SK-N-SH treated with all-trans-retinoic acid at 6 μM for 48 hours (cell line): ENCODE measurements at regions not wholly inside any gene's neighbourhood (a gene's known extent, or its start where the extent isn't known, plus 50 kb on each side); places are given as distances from the start of the nearest gene placed in this dataset.

Source experiments
- ATAC-seq: fragments of 200-7000 bp; cut with Tn5 transposase; 3 replicates; pipeline ENCODE4 v1.9.1; 2020; ENCODE audit warnings: mild to moderate bottlenecking, moderate library complexity
- ARNTL ChIP-seq: fragments of 450-650 bp; formaldehyde crosslinking; IDR thresholded peaks from 2 replicates; pipeline ENCODE4 v1.5.0; 2020; ENCODE audit warnings: low read depth, mild to moderate bottlenecking, moderate library complexity, borderline replicate concordance
- BACH2 ChIP-seq: fragments of 250-450 bp; sonication (Bioruptor Pico); IDR thresholded peaks from 2 replicates; pipeline ENCODE4 v1.9.0; 2021; ENCODE audit warnings: mild to moderate bottlenecking, borderline replicate concordance
- CSDC2 ChIP-seq: fragments of 250-450 bp; sonication (Bioruptor Pico); IDR thresholded peaks from 2 replicates; pipeline ENCODE4 v1.5.0; 2020; ENCODE audit warnings: mild to moderate bottlenecking, moderate library complexity
- ESRRG ChIP-seq: fragments of 250-450 bp; sonication (Bioruptor Pico); IDR thresholded peaks from 2 replicates; pipeline ENCODE4 v1.6.1; 2021; ENCODE audit warnings: mild to moderate bottlenecking
- GLIS3 ChIP-seq: fragments of 250-450 bp; sonication (Bioruptor Pico); IDR thresholded peaks from 2 replicates; pipeline ENCODE4 v1.5.0; 2020; ENCODE audit warnings: mild to moderate bottlenecking, moderate library complexity
- ISL1 ChIP-seq: fragments of 250-450 bp; sonication (Bioruptor Pico); IDR thresholded peaks from 2 replicates; pipeline ENCODE4 v2.1.2; 2022; ENCODE audit warnings: mild to moderate bottlenecking, moderate library complexity
- PPARA ChIP-seq: fragments of 250-450 bp; sonication (Bioruptor Pico); IDR thresholded peaks from 2 replicates; pipeline ENCODE4 v1.5.0; 2020; ENCODE audit warnings: mild to moderate bottlenecking, borderline replicate concordance
- SNAI2 ChIP-seq: fragments of 250-450 bp; sonication (Bioruptor Pico); IDR thresholded peaks from 2 replicates; pipeline ENCODE4 v1.5.0; 2020; ENCODE audit warnings: mild to moderate bottlenecking, moderate library complexity
- TCF4 ChIP-seq: fragments of 250-450 bp; sonication (Bioruptor Pico); IDR thresholded peaks from 2 replicates; pipeline ENCODE4 v1.8.0; 2021; ENCODE audit warnings: mild to moderate bottlenecking, moderate library complexity, borderline replicate concordance
- TOX ChIP-seq: fragments of 250-450 bp; sonication (Bioruptor Pico); IDR thresholded peaks from 2 replicates; pipeline ENCODE4 v1.8.0; 2021; ENCODE audit warnings: mild to moderate bottlenecking, moderate library complexity, borderline replicate concordance
- TSHZ2 ChIP-seq: fragments of 250-450 bp; sonication (Bioruptor Pico); IDR thresholded peaks from 2 replicates; pipeline ENCODE4 v1.5.0; 2020; ENCODE audit warnings: mild to moderate bottlenecking, moderate library complexity
- ZC3H10 ChIP-seq: fragments of 250-450 bp; sonication (Bioruptor Pico); IDR thresholded peaks from 2 replicates; pipeline ENCODE4 v1.5.1; 2021; ENCODE audit warnings: mild to moderate bottlenecking, moderate library complexity
- ZFP3 ChIP-seq: fragments of 250-450 bp; sonication (Bioruptor Pico); IDR thresholded peaks from 2 replicates; pipeline ENCODE4 v1.5.0; 2020; ENCODE audit warnings: mild to moderate bottlenecking, moderate library complexity
- ZFP30 ChIP-seq: fragments of 450-650 bp; formaldehyde crosslinking; IDR thresholded peaks from 2 replicates; pipeline ENCODE4 v1.5.0; 2022; ENCODE audit warnings: mild to moderate bottlenecking, moderate library complexity
- ZNF565 ChIP-seq: fragments of 450-650 bp; formaldehyde crosslinking; conservative IDR thresholded peaks from 2 replicates; pipeline ENCODE4 v1.5.0; 2020; ENCODE audit warnings: low read depth, mild to moderate bottlenecking, moderate library complexity
- ZNF8 ChIP-seq: fragments of 450-650 bp; formaldehyde crosslinking; IDR thresholded peaks from 2 replicates; pipeline ENCODE4 v1.5.0; 2020; ENCODE audit warnings: mild to moderate bottlenecking, moderate library complexity
- TF ChIP-seq, protein P1 (sequence below): fragments of 250-450 bp; sonication (Bioruptor Pico); IDR thresholded peaks from 2 replicates; pipeline ENCODE4 v1.5.1; 2021; ENCODE audit warnings: mild to moderate bottlenecking, moderate library complexity
- TF ChIP-seq, protein P2 (sequence below): fragments of 250-450 bp; sonication (Bioruptor Pico); IDR thresholded peaks from 2 replicates; pipeline ENCODE4 v1.8.0; 2021; ENCODE audit warnings: low read depth, mild to moderate bottlenecking, moderate library complexity, borderline replicate concordance
- TF ChIP-seq, protein P3 (sequence below): fragments of 250-450 bp; sonication (Bioruptor Pico); IDR thresholded peaks from 2 replicates; pipeline ENCODE4 v1.8.0; 2020; ENCODE audit warnings: mild to moderate bottlenecking, moderate library complexity, borderline replicate concordance

DNA sequence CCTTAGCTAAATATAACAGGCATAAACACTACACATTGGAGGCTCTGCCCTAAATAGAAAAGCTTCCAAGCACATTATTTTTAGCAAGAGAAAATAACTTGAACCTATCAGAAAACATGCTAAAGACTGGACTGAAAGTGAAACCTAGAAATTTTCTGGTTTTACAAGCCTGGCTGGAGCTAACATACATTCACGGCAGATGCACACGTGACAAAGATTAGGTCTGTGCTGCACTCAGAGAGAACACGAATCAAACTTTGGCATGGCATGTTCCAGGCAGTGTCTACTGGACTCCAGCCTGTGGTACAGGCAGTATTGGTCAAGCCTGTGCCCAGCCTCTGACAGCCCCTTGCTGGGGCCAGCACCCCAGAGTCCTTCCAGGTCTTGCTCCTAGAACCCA, 94.1 kb upstream of the PCBD1 start (continued):
- TF ChIP-seq TSHZ2 (CRISPR knock-in tag), result no peak
- TF ChIP-seq ZFP3 (CRISPR knock-in tag), result no peak
- no peak for TF ChIP-seq PPARA (CRISPR knock-in tag)

DNA sequence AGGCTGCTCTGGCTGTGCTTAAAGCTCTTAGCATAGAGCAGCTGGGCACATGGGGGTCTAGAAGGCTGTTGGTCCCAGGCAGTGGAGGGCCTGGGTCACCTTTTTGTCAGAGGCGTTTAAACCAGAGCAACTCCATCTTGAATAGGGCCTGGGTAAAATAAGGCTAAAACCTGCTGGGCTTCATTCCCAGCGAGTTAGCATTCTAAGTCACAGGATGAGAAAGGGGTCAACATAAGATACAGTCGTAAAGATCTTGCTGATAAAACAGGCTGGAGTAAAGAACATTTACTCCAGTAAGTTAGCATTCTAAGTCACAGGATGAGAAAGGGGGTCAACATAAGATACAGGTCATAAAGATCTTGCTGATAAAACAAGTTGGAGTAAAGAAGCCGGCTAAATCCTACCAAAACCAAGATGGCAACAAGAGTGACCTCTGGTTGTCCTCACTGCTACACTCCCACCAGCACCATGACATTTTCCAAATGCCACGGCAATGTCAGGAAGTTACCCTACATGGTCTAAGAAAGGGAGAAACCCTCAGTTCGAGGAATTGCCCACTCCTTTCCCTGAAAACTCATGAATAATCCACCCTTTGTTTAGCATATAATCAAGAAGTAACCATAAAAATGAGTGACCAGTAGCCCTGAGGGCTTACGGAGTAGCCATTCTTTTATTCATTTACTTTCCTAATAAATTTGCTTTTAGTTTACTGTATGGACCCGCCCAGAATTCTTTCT, 96.8 kb upstream of the PCBD1 start:
- no peak for TF ChIP-seq ZC3H10 (CRISPR knock-in tag)
- TF ChIP-seq ZNF565 (CRISPR knock-in tag), result no peak
- TF ChIP-seq TCF4 (CRISPR knock-in tag), result no peak
- ATAC-seq, result no peak

GRCh38 chr10:70985824-70986622, 97.7 kb upstream of the PCBD1 start:
- ATAC-seq, result no peak
- TF ChIP-seq PPARA (CRISPR knock-in tag) (no peak), TCF4 (CRISPR knock-in tag) (no peak), TOX (CRISPR knock-in tag) (no peak), BACH2 (CRISPR knock-in tag) (no peak), GLIS3 (CRISPR knock-in tag) (no peak), ISL1 (CRISPR knock-in tag) (no peak), SNAI2 (CRISPR knock-in tag) (no peak), ZNF8 (no peak), ESRRG (CRISPR knock-in tag) (no peak)
- TF ChIP-seq, protein P1, sequence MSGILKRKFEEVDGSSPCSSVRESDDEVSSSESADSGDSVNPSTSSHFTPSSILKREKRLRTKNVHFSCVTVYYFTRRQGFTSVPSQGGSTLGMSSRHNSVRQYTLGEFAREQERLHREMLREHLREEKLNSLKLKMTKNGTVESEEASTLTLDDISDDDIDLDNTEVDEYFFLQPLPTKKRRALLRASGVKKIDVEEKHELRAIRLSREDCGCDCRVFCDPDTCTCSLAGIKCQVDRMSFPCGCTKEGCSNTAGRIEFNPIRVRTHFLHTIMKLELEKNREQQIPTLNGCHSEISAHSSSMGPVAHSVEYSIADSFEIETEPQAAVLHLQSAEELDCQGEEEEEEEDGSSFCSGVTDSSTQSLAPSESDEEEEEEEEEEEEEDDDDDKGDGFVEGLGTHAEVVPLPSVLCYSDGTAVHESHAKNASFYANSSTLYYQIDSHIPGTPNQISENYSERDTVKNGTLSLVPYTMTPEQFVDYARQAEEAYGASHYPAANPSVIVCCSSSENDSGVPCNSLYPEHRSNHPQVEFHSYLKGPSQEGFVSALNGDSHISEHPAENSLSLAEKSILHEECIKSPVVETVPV (CRISPR knock-in tag), result no peak
- TF ChIP-seq, protein P2, sequence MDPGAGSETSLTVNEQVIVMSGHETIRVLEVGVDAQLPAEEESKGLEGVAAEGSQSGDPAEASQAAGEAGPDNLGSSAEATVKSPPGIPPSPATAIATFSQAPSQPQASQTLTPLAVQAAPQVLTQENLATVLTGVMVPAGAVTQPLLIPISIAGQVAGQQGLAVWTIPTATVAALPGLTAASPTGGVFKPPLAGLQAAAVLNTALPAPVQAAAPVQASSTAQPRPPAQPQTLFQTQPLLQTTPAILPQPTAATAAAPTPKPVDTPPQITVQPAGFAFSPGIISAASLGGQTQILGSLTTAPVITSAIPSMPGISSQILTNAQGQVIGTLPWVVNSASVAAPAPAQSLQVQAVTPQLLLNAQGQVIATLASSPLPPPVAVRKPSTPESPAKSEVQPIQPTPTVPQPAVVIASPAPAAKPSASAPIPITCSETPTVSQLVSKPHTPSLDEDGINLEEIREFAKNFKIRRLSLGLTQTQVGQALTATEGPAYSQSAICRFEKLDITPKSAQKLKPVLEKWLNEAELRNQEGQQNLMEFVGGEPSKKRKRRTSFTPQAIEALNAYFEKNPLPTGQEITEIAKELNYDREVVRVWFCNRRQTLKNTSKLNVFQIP (CRISPR knock-in tag), result no peak

- no peak for ATAC-seq
- TF ChIP-seq TCF4 (CRISPR knock-in tag), result no peak
- TF ChIP-seq ISL1 (CRISPR knock-in tag), result no peak
- TF ChIP-seq ZFP30 (CRISPR knock-in tag), result no peak
- TF ChIP-seq TSHZ2 (CRISPR knock-in tag), result no peak
- no peak for TF ChIP-seq SNAI2 (CRISPR knock-in tag)
- TF ChIP-seq ZFP3 (CRISPR knock-in tag), result no peak
- TF ChIP-seq, protein P2 (CRISPR knock-in tag), result no peak
- TF ChIP-seq ZC3H10 (CRISPR knock-in tag), result no peak
- TF ChIP-seq, protein P3, sequence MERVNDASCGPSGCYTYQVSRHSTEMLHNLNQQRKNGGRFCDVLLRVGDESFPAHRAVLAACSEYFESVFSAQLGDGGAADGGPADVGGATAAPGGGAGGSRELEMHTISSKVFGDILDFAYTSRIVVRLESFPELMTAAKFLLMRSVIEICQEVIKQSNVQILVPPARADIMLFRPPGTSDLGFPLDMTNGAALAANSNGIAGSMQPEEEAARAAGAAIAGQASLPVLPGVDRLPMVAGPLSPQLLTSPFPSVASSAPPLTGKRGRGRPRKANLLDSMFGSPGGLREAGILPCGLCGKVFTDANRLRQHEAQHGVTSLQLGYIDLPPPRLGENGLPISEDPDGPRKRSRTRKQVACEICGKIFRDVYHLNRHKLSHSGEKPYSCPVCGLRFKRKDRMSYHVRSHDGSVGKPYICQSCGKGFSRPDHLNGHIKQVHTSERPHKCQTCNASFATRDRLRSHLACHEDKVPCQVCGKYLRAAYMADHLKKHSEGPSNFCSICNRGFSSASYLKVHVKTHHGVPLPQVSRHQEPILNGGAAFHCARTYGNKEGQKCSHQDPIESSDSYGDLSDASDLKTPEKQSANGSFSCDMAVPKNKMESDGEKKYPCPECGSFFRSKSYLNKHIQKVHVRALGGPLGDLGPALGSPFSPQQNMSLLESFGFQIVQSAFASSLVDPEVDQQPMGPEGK (CRISPR knock-in tag), result no peak
- no peak for TF ChIP-seq CSDC2 (CRISPR knock-in tag)
- TF ChIP-seq ARNTL (CRISPR knock-in tag), result no peak
- TF ChIP-seq ZNF565 (CRISPR knock-in tag), result no peak
- TF ChIP-seq, protein P1 (CRISPR knock-in tag), result no peak
Observed at GRCh38 chr10:70986623-70986950, 98.2 kb upstream of the PCBD1 start.
